Endothelial cell of umbilical vein (primary cell): ENCODE measurements at regions not wholly inside any gene's neighbourhood (a gene's known extent, or its start where the extent isn't known, plus 50 kb on each side); places are given as distances from the start of the nearest gene placed in this dataset.

Experiments
- BruUV-seq: library from RNA; stranded (reverse); fragments of 400-500 nt; replicated peaks from 2 replicates; lab custom pipeline; 2021; lab: Mats Ljungman, UMichigan
- CTCF ChIA-PET: fragments of 300-600, 350-600 bp; sonication (Branson Sonifier 250); formaldehyde crosslinking; loops from one replicate; lab custom pipeline; 2021; ENCODE audit warnings: antibody characterized with exemption, inconsistent platforms; lab: Charles Lee
- POLR2A ChIA-PET: fragments of 300-600, 350-600 bp; sonication (Branson Sonifier 250); formaldehyde crosslinking; loops from one replicate; lab custom pipeline; 2021; ENCODE audit warnings: antibody characterized with exemption, inconsistent platforms; lab: Charles Lee
- DNase-seq: peaks from one replicate; pipeline ENCODE4 v3.0.0-alpha.2; 2011; ENCODE audit warnings: low read depth, low spot score
- FAIRE-seq: peaks from 2 replicates; lab custom pipeline; 2011; peaks lifted over from hg19 to GRCh38; lab: Jason Lieb, UNC
- H2AFZ ChIP-seq: 2 replicates; pipeline ENCODE4 v1.6.0; 2012; ENCODE audit warnings: low read depth, low read length, control low read depth, inconsistent platforms
- H3K27ac ChIP-seq: 2 replicates; pipeline ENCODE4 v1.5.1; 2011; ENCODE audit warnings: low read depth, mild to moderate bottlenecking, control low read depth, low read length, moderate library complexity; ENCODE audit not compliant: insufficient read depth
- H3K27me3 ChIP-seq, 2 experiments: 2 replicates each; pipeline versions ENCODE4 v1.6.0 to v1.6.1; 2011; ENCODE audit warnings: low read length in 2 of 2, mixed read lengths in 1 of 2; ENCODE audit not compliant: control insufficient read depth in 2 of 2, insufficient read depth in 2 of 2
- H3K36me3 ChIP-seq, 2 experiments: 2 replicates in 1 of 2; 3 replicates in 1 of 2; pipeline ENCODE4 v1.5.1; 2011; ENCODE audit warnings: low read length in 2 of 2, mild to moderate bottlenecking in 1 of 2, moderate library complexity in 1 of 2; ENCODE audit not compliant: control insufficient read depth in 2 of 2, insufficient read depth in 2 of 2; ENCODE audit errors: extremely low read depth in 1 of 2
- H3K4me1 ChIP-seq: 3 replicates; pipeline ENCODE4 v1.5.1; 2011; ENCODE audit warnings: mild to moderate bottlenecking, low read length; ENCODE audit not compliant: control insufficient read depth, insufficient read depth; ENCODE audit errors: extremely low read depth
- H3K4me2 ChIP-seq: 2 replicates; pipeline ENCODE4 v1.6.1; 2011; ENCODE audit warnings: low read length, control low read depth, mixed read lengths; ENCODE audit not compliant: insufficient read depth
- H3K4me3 ChIP-seq, 3 experiments: fragments of 200-600 bp in 1 of 3; sonication (generic), shearing (Covaris generic) in 1 of 3; replicated peaks in 1 of 3; 2 replicates each; pipeline ENCODE4 v1.5.1; 2011 to 2016; ENCODE audit warnings: control low read depth in 3 of 3, low read length in 3 of 3, mild to moderate bottlenecking in 2 of 3, inconsistent platforms in 1 of 3, low read depth in 1 of 3, moderate library complexity in 1 of 3; ENCODE audit not compliant: insufficient read depth in 1 of 3
- H3K79me2 ChIP-seq: 2 replicates; pipeline ENCODE4 v1.6.0; 2012; ENCODE audit warnings: low read length, inconsistent platforms; ENCODE audit not compliant: control insufficient read depth, insufficient read depth
- H3K9ac ChIP-seq: replicated peaks from 2 replicates; pipeline ENCODE3; 2011; ENCODE audit warnings: low read length, control low read depth; ENCODE audit not compliant: insufficient read depth; ENCODE audit errors: extremely low read depth
- H3K9me1 ChIP-seq: replicated peaks from 3 replicates; pipeline ENCODE4 v1.6.0; 2011; ENCODE audit warnings: mild to moderate bottlenecking, low read length; ENCODE audit not compliant: control insufficient read depth, insufficient read depth; ENCODE audit errors: extremely low read depth
- H3K9me3 ChIP-seq: replicated peaks from 2 replicates; pipeline ENCODE4 v1.5.1; 2012; ENCODE audit warnings: low read length, inconsistent platforms; ENCODE audit not compliant: control insufficient read depth, insufficient read depth
- H4K20me1 ChIP-seq: replicated peaks from 2 replicates; pipeline ENCODE3; 2011; ENCODE audit warnings: mild to moderate bottlenecking, low read length; ENCODE audit not compliant: control insufficient read depth, insufficient read depth; ENCODE audit errors: extremely low read depth
- EZH2 ChIP-seq: IDR thresholded peaks from 2 replicates; pipeline ENCODE4 v1.6.1; 2012; ENCODE audit warnings: borderline replicate concordance, low read depth, mild to moderate bottlenecking, moderate library complexity, low read length, inconsistent platforms; ENCODE audit not compliant: severe bottlenecking
- FOS ChIP-seq: IDR thresholded peaks from 2 replicates; pipeline ENCODE4 v1.6.1; 2011; ENCODE audit warnings: mild to moderate bottlenecking, low read length, moderate library complexity, borderline replicate concordance; ENCODE audit not compliant: insufficient read depth
- GATA2 ChIP-seq: IDR thresholded peaks from 2 replicates; pipeline ENCODE4 v1.7.0; 2011; ENCODE audit warnings: low read depth, mild to moderate bottlenecking, moderate library complexity, mixed read lengths, low read length; ENCODE audit not compliant: insufficient read length, insufficient read depth
- JUN ChIP-seq: IDR thresholded peaks from 2 replicates; pipeline ENCODE4 v1.6.1; 2011; ENCODE audit warnings: borderline replicate concordance, low read depth; ENCODE audit not compliant: insufficient read length, insufficient read depth
- MYC ChIP-seq: IDR thresholded peaks from one replicate; pipeline ENCODE4 v1.6.1; 2011; ENCODE audit warnings: mild to moderate bottlenecking, low read depth, low read length
- POLR2A ChIP-seq: IDR thresholded peaks from 2 replicates; pipeline ENCODE4 v1.6.1; 2012; ENCODE audit warnings: low read depth, mild to moderate bottlenecking, control low read depth, low read length
- POLR2AphosphoS5 ChIP-seq: IDR thresholded peaks from 2 replicates; pipeline ENCODE4 v1.6.1; 2012; ENCODE audit warnings: low read depth, mild to moderate bottlenecking, control low read depth, low read length, moderate library complexity; ENCODE audit not compliant: insufficient read depth
- dilution Hi-C: fragments of 300-500 bp; cut with MboI; formaldehyde crosslinking; loops from one replicate; pipeline ENCODE4 v1.15.0; 2019; ENCODE audit warnings: low sequenced_read_pairs; ENCODE audit not compliant: extremely low pct_ligation_motif_present
- intact Hi-C: fragments of 100-400 bp; cut with micrococcal nuclease; formaldehyde crosslinking; loops from one replicate; pipeline ENCODE4 v1.10.0; 2022
- TF ChIP-seq, protein P1 (sequence below): IDR thresholded peaks from 2 replicates; pipeline ENCODE4 v1.6.1; 2011; ENCODE audit not compliant: insufficient read depth, insufficient read length
- TF ChIP-seq, protein P2 (sequence below), 2 donors: IDR thresholded peaks; 1 replicate in 1 of 2; 2 replicates in 1 of 2; pipeline ENCODE4 v1.5.1; 2011; ENCODE audit warnings: low read length in 2 of 2, mild to moderate bottlenecking in 2 of 2, moderate library complexity in 2 of 2, control low read depth in 1 of 2, inconsistent platforms in 1 of 2, low read depth in 1 of 2; ENCODE audit not compliant: insufficient read depth in 1 of 2; ENCODE audit errors: extremely low read depth in 1 of 2

DNA sequence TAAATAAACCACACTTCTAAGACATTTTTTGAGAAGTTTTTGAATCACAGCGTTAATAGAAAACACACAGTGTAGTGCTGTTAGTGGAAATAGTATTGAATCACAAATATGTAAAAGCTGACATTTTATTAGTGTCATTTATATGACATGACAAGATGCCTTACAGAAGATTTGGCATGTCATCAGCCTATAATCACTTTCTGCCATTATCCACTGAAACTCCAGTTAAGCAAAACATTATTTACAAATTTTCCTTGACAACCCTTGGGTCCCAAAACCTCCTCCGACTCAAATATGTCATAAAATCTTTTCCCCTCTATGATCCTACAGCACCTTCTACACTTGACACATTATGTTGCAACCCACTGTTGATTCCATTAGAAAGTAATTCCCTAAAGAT is 376.9 kb upstream of the LRFN5 start:
- Histone ChIP-seq H3K9ac (no peak overlapping the region), H3K79me2 (no peaks in the 10 kb centered on the region), H3K4me2 (no peak overlapping the region), H3K9me3 (peaks cover 4% of the 10 kb centered on the region), H3K4me1 (no peaks in the 10 kb centered on the region), H3K9me1 (no peaks in the 10 kb centered on the region), H3K27ac (no peak overlapping the region), H3K36me3 (no peaks in the 10 kb centered on the region), H3K27me3 (no peaks in the 10 kb centered on the region), H4K20me1 (no peaks in the 10 kb centered on the region), H2AFZ (no peak overlapping the region), H3K4me3 (no peak overlapping the region)
- dilution Hi-C loops, result no loop called here
- no peak for TF ChIP-seq POLR2A
- no peak for TF ChIP-seq JUN
- TF ChIP-seq EZH2, result no peak
- TF ChIP-seq GATA2, result no peak
- TF ChIP-seq FOS, result no peak
- TF ChIP-seq MYC, result no peak
- TF ChIP-seq, protein P1, sequence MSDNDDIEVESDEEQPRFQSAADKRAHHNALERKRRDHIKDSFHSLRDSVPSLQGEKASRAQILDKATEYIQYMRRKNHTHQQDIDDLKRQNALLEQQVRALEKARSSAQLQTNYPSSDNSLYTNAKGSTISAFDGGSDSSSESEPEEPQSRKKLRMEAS, result no peak
- TF ChIP-seq POLR2AphosphoS5, result no peak
- TF ChIP-seq, protein P2, sequence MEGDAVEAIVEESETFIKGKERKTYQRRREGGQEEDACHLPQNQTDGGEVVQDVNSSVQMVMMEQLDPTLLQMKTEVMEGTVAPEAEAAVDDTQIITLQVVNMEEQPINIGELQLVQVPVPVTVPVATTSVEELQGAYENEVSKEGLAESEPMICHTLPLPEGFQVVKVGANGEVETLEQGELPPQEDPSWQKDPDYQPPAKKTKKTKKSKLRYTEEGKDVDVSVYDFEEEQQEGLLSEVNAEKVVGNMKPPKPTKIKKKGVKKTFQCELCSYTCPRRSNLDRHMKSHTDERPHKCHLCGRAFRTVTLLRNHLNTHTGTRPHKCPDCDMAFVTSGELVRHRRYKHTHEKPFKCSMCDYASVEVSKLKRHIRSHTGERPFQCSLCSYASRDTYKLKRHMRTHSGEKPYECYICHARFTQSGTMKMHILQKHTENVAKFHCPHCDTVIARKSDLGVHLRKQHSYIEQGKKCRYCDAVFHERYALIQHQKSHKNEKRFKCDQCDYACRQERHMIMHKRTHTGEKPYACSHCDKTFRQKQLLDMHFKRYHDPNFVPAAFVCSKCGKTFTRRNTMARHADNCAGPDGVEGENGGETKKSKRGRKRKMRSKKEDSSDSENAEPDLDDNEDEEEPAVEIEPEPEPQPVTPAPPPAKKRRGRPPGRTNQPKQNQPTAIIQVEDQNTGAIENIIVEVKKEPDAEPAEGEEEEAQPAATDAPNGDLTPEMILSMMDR (IDR thresholded peaks at IDR 0.05; ENCODE audit: extremely low read depth in 1 of 2, insufficient read depth in 1 of 2, low read depth in 1 of 2, low read length in 2 of 2), result no peak
- no peak for FAIRE-seq
- BruUV-seq, result no TSS peak
- ChIA-PET POLR2A (no interaction called here), CTCF (no interaction called here)
- DNase-seq, result no peak
- intact Hi-C loops, result no loop called here
